PC-9 (cell line): ENCODE measurements at regions not wholly inside any gene's neighbourhood (a gene's known extent, or its start where the extent isn't known, plus 50 kb on each side); places are given as distances from the start of the nearest gene placed in this dataset.

ENCODE experiments used
- BruUV-seq: library from RNA; stranded (reverse); fragments of 400-500 nt; replicated peaks from 2 replicates; lab custom pipeline; 2021; lab: Mats Ljungman, UMichigan
- CTCF ChIA-PET: fragments of 300-600 bp; sonication (Branson Sonifier 250); formaldehyde crosslinking; loops from one replicate; lab custom pipeline; 2022; ENCODE audit warnings: antibody characterized with exemption; lab: Charles Lee
- POLR2A ChIA-PET: fragments of 300-600 bp; sonication (Branson Sonifier 250); formaldehyde crosslinking; loops from one replicate; lab custom pipeline; 2022; ENCODE audit warnings: antibody characterized with exemption; ENCODE audit not compliant: unreplicated experiment; lab: Charles Lee
- DNase-seq, 2 experiments: peaks; one replicate each; pipeline versions ENCODE4 v3.0.0 to v3.0.0-alpha.2; 2015 to 2022; ENCODE audit warnings: mixed read lengths in 1 of 2
- H2AFZ ChIP-seq: fragments of 200-600 bp; sonication (generic); 2 replicates; pipeline ENCODE4 v1.8.1; 2017; ENCODE audit warnings: antibody characterized with exemption
- H3F3A ChIP-seq: fragments of 200-600 bp; sonication (generic); 2 replicates; pipeline ENCODE4 v1.8.1; 2017; ENCODE audit warnings: antibody characterized with exemption, mild to moderate bottlenecking, low read depth; ENCODE audit not compliant: insufficient read depth
- H3K27ac ChIP-seq: fragments of 200-600 bp; sonication (generic); 2 replicates; pipeline ENCODE4 v1.6.1; 2016; ENCODE audit warnings: mixed run types
- H3K27me3 ChIP-seq: fragments of 200-600 bp; sonication (generic); 2 replicates; pipeline ENCODE4 v1.6.1; 2016; ENCODE audit warnings: low read depth, mixed run types; ENCODE audit not compliant: insufficient read depth
- H3K36me3 ChIP-seq: fragments of 200-600 bp; sonication (generic); 2 replicates; pipeline ENCODE4 v1.6.1; 2016; ENCODE audit warnings: low read depth, mixed run types
- H3K4me1 ChIP-seq: fragments of 200-600 bp; sonication (generic); replicated peaks from 2 replicates; pipeline ENCODE4 v1.6.1; 2016; ENCODE audit warnings: mixed run types; ENCODE audit not compliant: insufficient read depth
- H3K4me2 ChIP-seq: fragments of 200-600 bp; sonication (generic); 2 replicates; pipeline ENCODE4 v1.6.1; 2017; ENCODE audit warnings: mixed run types
- H3K4me3 ChIP-seq: fragments of 200-600 bp; sonication (generic); 2 replicates; pipeline ENCODE4 v1.6.1; 2016; ENCODE audit warnings: mixed run types
- H3K79me2 ChIP-seq: fragments of 200-600 bp; sonication (generic); 2 replicates; pipeline ENCODE4 v1.6.1; 2017; ENCODE audit warnings: low read depth, mixed run types
- H3K9me2 ChIP-seq: fragments of 200-600 bp; sonication (generic); 2 replicates; pipeline ENCODE4 v1.8.1; 2017; ENCODE audit warnings: mild to moderate bottlenecking; ENCODE audit not compliant: insufficient read depth
- H3K9me3 ChIP-seq: fragments of 200-600 bp; sonication (generic); 2 replicates; pipeline ENCODE4 v1.8.1; 2016; ENCODE audit warnings: low read depth; ENCODE audit not compliant: insufficient read depth
- H4K20me1 ChIP-seq: fragments of 200-600 bp; sonication (generic); 2 replicates; pipeline ENCODE4 v1.8.1; 2017; ENCODE audit not compliant: insufficient read depth
- CTCF ChIP-seq: fragments of 200-600 bp; sonication (generic); conservative IDR thresholded peaks from 2 replicates; pipeline ENCODE4 v1.6.1; 2017; ENCODE audit warnings: mixed run types, antibody characterized with exemption, mild to moderate bottlenecking, moderate library complexity
- EZH2 ChIP-seq: fragments of 200-600 bp; sonication (generic); IDR thresholded peaks from 2 replicates; pipeline ENCODE4 v1.8.0; 2017; ENCODE audit warnings: antibody characterized with exemption, low read depth
- intact Hi-C: fragments of 100-400 bp; cut with micrococcal nuclease; formaldehyde crosslinking; loops from one replicate; pipeline ENCODE4 v1.10.0; 2022; ENCODE audit not compliant: unreplicated experiment

- Histone ChIP-seq H3K36me3 (no peaks in the 10 kb centered on the region), H3K4me3 (no peak overlapping the region), H3K27ac (no peak overlapping the region), H3K4me1 (peaks cover 19% of the 10 kb centered on the region), H2AFZ (no peak overlapping the region), H3K9me3 (peaks cover 20% of the 10 kb centered on the region), H3K27me3 (no peaks in the 10 kb centered on the region), H4K20me1 (no peaks in the 10 kb centered on the region), H3K4me2 (no peak overlapping the region), H3F3A (peaks cover 41% of the 10 kb centered on the region), H3K9me2 (no peaks in the 10 kb centered on the region), H3K79me2 (no peaks in the 10 kb centered on the region)
- intact Hi-C loops = no loop called here
- POLR2A ChIA-PET = no interaction called here
- CTCF ChIA-PET = no interaction called here
- BruUV-seq = no TSS peak
- DNase-seq = no peak
- TF ChIP-seq CTCF = no peak
- no peak for TF ChIP-seq EZH2
These were observed 92.0 kb downstream of the MYEOV start for GRCh38 chr11:69385832-69386427.

DNA sequence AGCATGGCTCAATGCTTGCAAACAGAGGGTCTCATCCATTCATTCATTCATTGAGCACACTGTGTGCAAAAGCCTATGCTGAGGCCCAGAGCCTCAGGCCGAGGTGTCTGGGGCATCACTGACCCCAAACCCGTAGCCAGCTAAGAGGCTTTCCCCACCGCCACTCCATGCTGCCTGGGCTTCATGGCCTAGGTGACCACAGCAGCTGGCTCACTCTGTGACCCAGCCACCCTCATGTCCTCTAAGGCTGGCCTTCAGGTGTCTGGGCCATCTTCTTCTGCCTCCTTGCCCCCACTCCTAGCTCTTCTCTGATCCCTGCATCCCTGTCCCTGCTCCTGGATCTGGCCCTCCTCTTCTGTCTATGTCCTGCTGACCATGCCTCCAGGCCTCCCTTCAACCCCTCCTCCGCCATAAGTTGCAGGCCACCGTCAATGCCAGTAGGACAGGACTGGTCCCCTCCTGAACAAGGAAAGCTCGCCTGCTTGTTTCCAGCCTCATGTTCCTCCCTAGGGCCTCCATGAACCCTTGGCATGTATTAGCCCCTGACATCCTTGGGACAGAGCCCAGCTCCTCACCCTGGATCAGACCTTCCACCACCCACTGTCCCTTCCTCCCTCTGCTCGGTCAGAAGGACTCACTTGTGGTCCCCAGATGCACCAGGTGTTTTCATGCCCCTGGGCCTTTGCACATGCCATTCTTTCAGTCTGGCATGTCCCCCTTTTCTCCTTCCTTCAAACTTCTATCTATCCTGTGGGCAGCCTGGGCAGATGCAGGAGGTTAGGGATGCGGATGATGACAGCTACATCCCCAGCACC, 92.8 kb downstream of the MYEOV start:
- ChIA-PET POLR2A (no interaction called here), CTCF (no interaction called here)
- no peak overlapping the region for H2AFZ ChIP-seq
- peaks cover 11% of the 10 kb centered on the region for H3K4me1 ChIP-seq
- no peaks in the 10 kb centered on the region for H3K79me2 ChIP-seq
- H3K36me3 ChIP-seq = no peaks in the 10 kb centered on the region
- peaks cover 20% of the 10 kb centered on the region for H3K9me3 ChIP-seq
- DNase-seq = no peak
- H3K27me3 ChIP-seq = no peaks in the 10 kb centered on the region
- no peak overlapping the region for H3K27ac ChIP-seq
- no peaks in the 10 kb centered on the region for H4K20me1 ChIP-seq
- no peaks in the 10 kb centered on the region for H3K9me2 ChIP-seq
- peaks cover 33% of the 10 kb centered on the region for H3F3A ChIP-seq
- H3K4me3 ChIP-seq = no peak overlapping the region
- intact Hi-C loops = no loop called here
- no peak for TF ChIP-seq CTCF
- no peak for TF ChIP-seq EZH2
- no peak overlapping the region for H3K4me2 ChIP-seq
- BruUV-seq = no TSS peak

DNA sequence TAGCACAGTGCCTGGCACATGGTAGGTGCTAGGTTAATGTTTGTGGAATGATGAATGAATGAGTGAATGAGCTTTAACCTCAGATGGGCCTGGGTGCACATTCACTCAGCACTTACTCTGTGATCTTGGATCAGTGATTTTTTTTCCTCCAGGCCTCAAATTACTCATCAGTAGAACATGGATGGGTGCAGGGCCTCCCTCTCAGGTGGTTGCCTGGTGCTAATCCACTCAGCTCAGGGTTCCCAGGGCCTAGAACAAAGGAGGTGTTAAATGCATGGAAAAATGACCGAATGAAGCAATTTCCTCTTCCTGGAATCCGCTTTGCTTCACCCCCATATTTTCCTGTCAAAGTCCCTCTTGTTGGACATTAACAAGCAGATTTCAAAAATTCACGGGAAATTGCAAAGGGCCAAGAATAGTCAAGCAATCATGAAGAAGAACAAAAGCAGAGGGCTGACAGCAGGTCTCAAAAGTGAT, 93.5 kb downstream of the MYEOV start:
- Histone ChIP-seq H3K4me3 (no peak overlapping the region), H3K4me1 (peaks cover 8% of the 10 kb centered on the region; the same call in 1 of the 2 replicates), H3F3A (peaks cover 29% of the 10 kb centered on the region), H3K27ac (no peak overlapping the region), H3K79me2 (no peaks in the 10 kb centered on the region), H3K36me3 (no peaks in the 10 kb centered on the region), H4K20me1 (no peaks in the 10 kb centered on the region), H3K27me3 (no peaks in the 10 kb centered on the region), H3K9me2 (no peaks in the 10 kb centered on the region), H3K4me2 (no peak overlapping the region), H2AFZ (no peak overlapping the region), H3K9me3 (peaks cover 20% of the 10 kb centered on the region)
- no peak for DNase-seq
- BruUV-seq = no TSS peak
- intact Hi-C loops = no loop called here
- TF ChIP-seq EZH2 = no peak
- no peak for TF ChIP-seq CTCF
- CTCF ChIA-PET = no interaction called here
- POLR2A ChIA-PET = no interaction called here
